ENCODE measurements at regions not wholly inside any gene's neighbourhood (a gene's known extent, or its start where the extent isn't known, plus 50 kb on each side); places are given as distances from the start of the nearest gene placed in this dataset.

DNA sequence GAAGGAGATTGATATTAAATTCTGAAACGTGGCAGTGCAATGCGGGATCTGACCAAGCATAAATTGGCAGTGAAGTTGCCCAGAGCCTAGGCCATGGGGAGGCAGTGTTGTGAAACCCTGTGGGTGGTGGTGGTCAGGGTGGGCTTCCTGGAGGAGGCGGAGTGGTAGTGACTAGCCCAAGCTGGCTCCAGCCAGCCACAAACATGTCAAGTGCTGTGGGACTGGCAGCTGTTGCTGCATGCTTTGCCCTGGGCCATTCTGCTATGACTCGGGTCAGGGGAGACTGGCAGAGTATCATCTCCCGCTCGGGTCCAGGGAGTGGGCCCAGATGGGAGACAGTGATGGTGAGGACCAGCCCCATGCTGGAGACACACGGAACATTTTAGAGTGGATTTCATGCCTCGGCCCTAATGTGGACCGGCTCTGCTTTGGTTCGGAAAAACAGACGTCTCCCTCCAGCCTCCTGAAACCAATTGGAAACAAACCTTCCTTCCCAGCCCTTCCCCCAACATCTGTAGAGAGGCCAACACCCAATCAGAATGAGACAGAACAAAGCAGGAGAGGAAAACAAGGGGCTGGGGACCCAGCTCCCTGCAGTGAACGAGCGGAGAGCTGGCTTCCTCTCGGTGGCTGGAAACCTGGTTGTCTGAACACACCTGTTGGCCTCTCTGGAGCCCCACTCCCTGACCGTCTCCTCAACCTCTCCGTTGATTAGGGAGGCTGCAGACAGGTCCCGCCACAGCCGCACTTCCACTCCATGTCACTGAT lies 58.2 kb downstream of the TMEM270 start:
- Histone ChIP-seq H3K4me3 (ENCODE audit: low read depth, low read length) (no peak overlapping the region), H3K36me3 (ENCODE audit: control insufficient read depth in 2 of 2, insufficient read depth in 1 of 2, low read length in 2 of 2) (no peaks in the 10 kb centered on the region), H3K27ac (ENCODE audit: extremely low read depth, low read depth, low read length) (no peak overlapping the region), H3K9me3 (ENCODE audit: control insufficient read depth, insufficient read depth, low read depth, low read length) (no peaks in the 10 kb centered on the region), H3K4me1 (ENCODE audit: control insufficient read depth, insufficient read depth, low read length) (no peaks in the 10 kb centered on the region)
- TF ChIP-seq ZFP69B (tag by site-specific recombination; IDR thresholded peaks at IDR 0.05) (no peak), ZNF223 (tag by site-specific recombination; IDR thresholded peaks at IDR 0.05) (no peak)
- TF ChIP-seq, protein P1, sequence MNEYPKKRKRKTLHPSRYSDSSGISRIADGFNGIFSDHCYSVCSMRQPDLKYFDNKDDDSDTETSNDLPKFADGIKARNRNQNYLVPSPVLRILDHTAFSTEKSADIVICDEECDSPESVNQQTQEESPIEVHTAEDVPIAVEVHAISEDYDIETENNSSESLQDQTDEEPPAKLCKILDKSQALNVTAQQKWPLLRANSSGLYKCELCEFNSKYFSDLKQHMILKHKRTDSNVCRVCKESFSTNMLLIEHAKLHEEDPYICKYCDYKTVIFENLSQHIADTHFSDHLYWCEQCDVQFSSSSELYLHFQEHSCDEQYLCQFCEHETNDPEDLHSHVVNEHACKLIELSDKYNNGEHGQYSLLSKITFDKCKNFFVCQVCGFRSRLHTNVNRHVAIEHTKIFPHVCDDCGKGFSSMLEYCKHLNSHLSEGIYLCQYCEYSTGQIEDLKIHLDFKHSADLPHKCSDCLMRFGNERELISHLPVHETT (tag by site-specific recombination; IDR thresholded peaks at IDR 0.05), result no peak
- CTCF ChIA-PET, result interaction anchor here (0.7 kb wide), 1 partner anchor 60 kb away, joined by 3 read pairs; no protein-coding TSS in a partner anchor
- POLR2A ChIA-PET, result no interaction called here

DNA sequence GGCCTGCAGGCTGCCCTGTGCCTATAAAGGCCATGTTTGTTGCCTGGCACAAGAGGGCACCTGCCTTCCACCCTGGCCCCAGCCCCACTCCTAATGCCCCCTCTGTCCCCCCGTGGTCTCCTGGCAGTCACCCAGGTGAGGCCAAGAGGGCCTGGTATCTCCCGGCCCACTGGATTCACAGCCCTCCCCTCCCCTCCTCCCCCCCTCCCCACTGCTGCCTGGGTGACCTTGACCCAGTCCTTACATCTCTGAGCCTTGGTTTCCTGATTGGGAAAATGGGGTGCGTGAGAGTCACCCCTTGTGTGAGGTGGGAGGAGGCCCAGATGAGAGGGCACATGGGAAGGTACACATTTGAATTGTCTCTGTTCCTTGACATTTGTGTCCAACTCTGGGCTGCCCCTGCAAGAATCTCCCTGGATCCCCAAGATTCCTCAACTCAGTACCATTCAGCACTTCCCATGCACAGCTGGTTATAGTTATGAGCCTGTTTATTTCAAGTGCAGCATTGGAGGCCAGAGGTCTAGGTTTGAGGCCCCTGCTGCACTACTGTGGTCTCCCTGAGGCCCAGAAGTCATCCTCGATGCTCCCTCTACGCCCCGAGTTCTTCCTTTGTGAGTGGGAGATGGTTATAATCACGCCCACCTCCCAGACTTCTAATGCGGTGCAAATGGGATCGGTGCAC lies 58.9 kb downstream of the TMEM270 start:
- no peak for TF ChIP-seq ZNF624 (tag by site-specific recombination; IDR thresholded peaks at IDR 0.05)
- TF ChIP-seq ZEB2 (tag by site-specific recombination; IDR thresholded peaks at IDR 0.05), result no peak
- TF ChIP-seq HOXC10 (CRISPR knock-in tag; IDR thresholded peaks at IDR 0.05), result no peak
- TF ChIP-seq ZNF223 (tag by site-specific recombination; IDR thresholded peaks at IDR 0.05), result no peak
- TF ChIP-seq ZBTB8A (tag by site-specific recombination; IDR thresholded peaks at IDR 0.05), result no peak
- no peak for TF ChIP-seq FEZF1 (tag by site-specific recombination; IDR thresholded peaks at IDR 0.05)
- TF ChIP-seq, protein P2, sequence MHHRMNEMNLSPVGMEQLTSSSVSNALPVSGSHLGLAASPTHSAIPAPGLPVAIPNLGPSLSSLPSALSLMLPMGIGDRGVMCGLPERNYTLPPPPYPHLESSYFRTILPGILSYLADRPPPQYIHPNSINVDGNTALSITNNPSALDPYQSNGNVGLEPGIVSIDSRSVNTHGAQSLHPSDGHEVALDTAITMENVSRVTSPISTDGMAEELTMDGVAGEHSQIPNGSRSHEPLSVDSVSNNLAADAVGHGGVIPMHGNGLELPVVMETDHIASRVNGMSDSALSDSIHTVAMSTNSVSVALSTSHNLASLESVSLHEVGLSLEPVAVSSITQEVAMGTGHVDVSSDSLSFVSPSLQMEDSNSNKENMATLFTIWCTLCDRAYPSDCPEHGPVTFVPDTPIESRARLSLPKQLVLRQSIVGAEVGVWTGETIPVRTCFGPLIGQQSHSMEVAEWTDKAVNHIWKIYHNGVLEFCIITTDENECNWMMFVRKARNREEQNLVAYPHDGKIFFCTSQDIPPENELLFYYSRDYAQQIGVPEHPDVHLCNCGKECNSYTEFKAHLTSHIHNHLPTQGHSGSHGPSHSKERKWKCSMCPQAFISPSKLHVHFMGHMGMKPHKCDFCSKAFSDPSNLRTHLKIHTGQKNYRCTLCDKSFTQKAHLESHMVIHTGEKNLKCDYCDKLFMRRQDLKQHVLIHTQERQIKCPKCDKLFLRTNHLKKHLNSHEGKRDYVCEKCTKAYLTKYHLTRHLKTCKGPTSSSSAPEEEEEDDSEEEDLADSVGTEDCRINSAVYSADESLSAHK (tag by site-specific recombination; IDR thresholded peaks at IDR 0.05), result no peak
- TF ChIP-seq, protein P3, sequence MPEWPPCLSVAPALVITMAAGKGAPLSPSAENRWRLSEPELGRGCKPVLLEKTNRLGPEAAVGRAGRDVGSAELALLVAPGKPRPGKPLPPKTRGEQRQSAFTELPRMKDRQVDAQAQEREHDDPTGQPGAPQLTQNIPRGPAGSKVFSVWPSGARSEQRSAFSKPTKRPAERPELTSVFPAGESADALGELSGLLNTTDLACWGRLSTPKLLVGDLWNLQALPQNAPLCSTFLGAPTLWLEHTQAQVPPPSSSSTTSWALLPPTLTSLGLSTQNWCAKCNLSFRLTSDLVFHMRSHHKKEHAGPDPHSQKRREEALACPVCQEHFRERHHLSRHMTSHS (tag by site-specific recombination; IDR thresholded peaks at IDR 0.05), result no peak
- no peak for TF ChIP-seq OSR2 (tag by site-specific recombination; IDR thresholded peaks at IDR 0.05)
- no peak for TF ChIP-seq KLF10 (tag by site-specific recombination; IDR thresholded peaks at IDR 0.05)
- no peak for TF ChIP-seq ZNF146 (tag by site-specific recombination; IDR thresholded peaks at IDR 0.05)
- no peak for TF ChIP-seq ZNF548 (tag by site-specific recombination; IDR thresholded peaks at IDR 0.05)
- TF ChIP-seq, protein P4, sequence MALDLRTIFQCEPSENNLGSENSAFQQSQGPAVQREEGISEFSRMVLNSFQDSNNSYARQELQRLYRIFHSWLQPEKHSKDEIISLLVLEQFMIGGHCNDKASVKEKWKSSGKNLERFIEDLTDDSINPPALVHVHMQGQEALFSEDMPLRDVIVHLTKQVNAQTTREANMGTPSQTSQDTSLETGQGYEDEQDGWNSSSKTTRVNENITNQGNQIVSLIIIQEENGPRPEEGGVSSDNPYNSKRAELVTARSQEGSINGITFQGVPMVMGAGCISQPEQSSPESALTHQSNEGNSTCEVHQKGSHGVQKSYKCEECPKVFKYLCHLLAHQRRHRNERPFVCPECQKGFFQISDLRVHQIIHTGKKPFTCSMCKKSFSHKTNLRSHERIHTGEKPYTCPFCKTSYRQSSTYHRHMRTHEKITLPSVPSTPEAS (tag by site-specific recombination; IDR thresholded peaks at IDR 0.05), result no peak
- POLR2A ChIA-PET, result no interaction called here
- H3K9me3 ChIP-seq (ENCODE audit: control insufficient read depth, insufficient read depth, low read depth, low read length), result no peaks in the 10 kb centered on the region
- CTCF ChIA-PET, result interaction anchor here (0.6 kb wide), 1 partner anchor 18 kb away, joined by 3 read pairs; no protein-coding TSS in a partner anchor
- H3K4me3 ChIP-seq (ENCODE audit: low read depth, low read length), result no peak overlapping the region
- no peaks in the 10 kb centered on the region for H3K4me1 ChIP-seq (ENCODE audit: control insufficient read depth, insufficient read depth, low read length)
- H3K36me3 ChIP-seq (ENCODE audit: control insufficient read depth in 2 of 2, insufficient read depth in 1 of 2, low read length in 2 of 2), result no peaks in the 10 kb centered on the region
- H3K27ac ChIP-seq (ENCODE audit: extremely low read depth, low read depth, low read length), result no peak overlapping the region

Measured in HEK293 (cell line).